Psoas muscle (tissue), 7 donors: ENCODE measurements at regions not wholly inside any gene's neighbourhood (a gene's known extent, or its start where the extent isn't known, plus 50 kb on each side); places are given as distances from the start of the nearest gene placed in this dataset.

Source experiments
- ATAC-seq, 4 donors: fragments of 200-7000 bp; cut with Tn5 transposase; one replicate each; pipeline ENCODE4 v1.9.1; 2020; ENCODE audit warnings: moderate library complexity in 3 of 4, mild to moderate bottlenecking in 2 of 4
- DNase-seq, 2 donors: peaks; one replicate each; pipeline ENCODE4 v3.0.0-alpha.2; 2020
- H3K27ac ChIP-seq: fragments of 200-600 bp; one replicate; pipeline ENCODE4 v1.8.0; 2022
- H3K27me3 ChIP-seq, 3 donors: fragments of 200-600 bp in 1 of 3; one replicate each; pipeline versions ENCODE4 v1.6.1 to v1.8.0; 2013 to 2022; ENCODE audit warnings: low read length in 2 of 3, mild to moderate bottlenecking in 2 of 3, moderate library complexity in 1 of 3; ENCODE audit not compliant: insufficient read depth in 3 of 3
- H3K36me3 ChIP-seq, 2 donors: fragments of 200-600 bp in 1 of 2; one replicate each; pipeline versions ENCODE4 v1.6.1 to v1.8.0; 2013 to 2022; ENCODE audit warnings: low read depth in 1 of 2, mild to moderate bottlenecking in 1 of 2, moderate library complexity in 1 of 2; ENCODE audit not compliant: insufficient read depth in 1 of 2
- H3K4me1 ChIP-seq: fragments of 200-600 bp; one replicate; pipeline ENCODE4 v1.8.0; 2022
- H3K4me3 ChIP-seq: fragments of 200-600 bp; one replicate; pipeline ENCODE4 v1.8.0; 2022; ENCODE audit warnings: mild to moderate bottlenecking
- H3K9me3 ChIP-seq: fragments of 200-600 bp; one replicate; pipeline ENCODE4 v1.8.0; 2022
- WGBS, 3 donors: extraction: QIAGEN DNeasy Blood & Tissue Kit; methylation state at CpG; one replicate each; pipeline versions ENCODE4 v1.1.6 to v1.1.7; 2013; 5-methylcytosine and 5-hydroxymethylcytosine counted together
- intact Hi-C, 2 donors: fragments of 100-400 bp; cut with DNase I; formaldehyde crosslinking; loops; one replicate each; pipeline versions ENCODE4 v1.11.0 to v1.14.2; 2022
- TF ChIP-seq, protein P1 (sequence below): fragments of 200-600 bp; IDR thresholded peaks from one replicate; pipeline ENCODE4 v1.8.0; 2022; ENCODE audit warnings: antibody characterized with exemption
- donor health status: healthy with polysubstance abuse.
- donor health status: DM: no; HTN: no; CAD: no; lungs with moderate emphysema.
- donor health status: Bipolar disorder and iron deficiency.
- donor health status: healthy.
- donor health status: DM: yes; HTN: yes; CAD: no.
- donor health status: DM: no; HTN: no; CAD: no.
- donor health status: DM: yes; HTN: yes; CAD: no.

DNA sequence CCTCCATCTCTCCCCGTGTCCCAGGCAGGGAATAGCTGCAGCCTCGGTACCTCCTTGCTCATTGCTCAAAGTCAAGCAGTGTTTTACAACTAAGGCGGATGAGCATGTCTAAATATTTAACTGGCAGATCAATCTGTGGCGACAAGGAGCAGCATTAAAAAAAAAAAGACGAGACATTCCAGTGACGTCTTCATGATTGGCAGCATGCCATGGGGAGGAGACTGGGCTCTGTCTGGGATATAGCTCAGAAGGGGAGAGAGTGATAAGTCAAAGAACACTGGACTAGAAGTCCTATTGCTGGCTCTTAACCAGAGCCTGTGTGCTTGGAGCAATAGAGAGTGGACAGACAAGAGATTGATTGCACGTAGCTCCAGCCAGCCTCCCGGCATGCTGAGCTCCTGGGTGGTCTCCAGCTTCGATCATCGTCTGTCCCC is 287.5 kb upstream of the PODXL start:
- no peak overlapping the region for H3K4me3 ChIP-seq
- no peaks in the 10 kb centered on the region for H3K9me3 ChIP-seq
- H3K36me3 ChIP-seq: no peaks in the 10 kb centered on the region
- intact Hi-C loops: no loop called here
- H3K27me3 ChIP-seq: peaks cover 0 to 24% (median 5%) of the 10 kb centered on the region in 3 donors
- WGBS, 3 donors: 6 to 10% (median 9%) methylated on average over 10 of the region's 10 CpGs
- H3K27ac ChIP-seq: no peak overlapping the region
- DNase-seq (no peak), ATAC-seq (no peak)
- H3K4me1 ChIP-seq: no peaks in the 10 kb centered on the region
- TF ChIP-seq, protein P1, sequence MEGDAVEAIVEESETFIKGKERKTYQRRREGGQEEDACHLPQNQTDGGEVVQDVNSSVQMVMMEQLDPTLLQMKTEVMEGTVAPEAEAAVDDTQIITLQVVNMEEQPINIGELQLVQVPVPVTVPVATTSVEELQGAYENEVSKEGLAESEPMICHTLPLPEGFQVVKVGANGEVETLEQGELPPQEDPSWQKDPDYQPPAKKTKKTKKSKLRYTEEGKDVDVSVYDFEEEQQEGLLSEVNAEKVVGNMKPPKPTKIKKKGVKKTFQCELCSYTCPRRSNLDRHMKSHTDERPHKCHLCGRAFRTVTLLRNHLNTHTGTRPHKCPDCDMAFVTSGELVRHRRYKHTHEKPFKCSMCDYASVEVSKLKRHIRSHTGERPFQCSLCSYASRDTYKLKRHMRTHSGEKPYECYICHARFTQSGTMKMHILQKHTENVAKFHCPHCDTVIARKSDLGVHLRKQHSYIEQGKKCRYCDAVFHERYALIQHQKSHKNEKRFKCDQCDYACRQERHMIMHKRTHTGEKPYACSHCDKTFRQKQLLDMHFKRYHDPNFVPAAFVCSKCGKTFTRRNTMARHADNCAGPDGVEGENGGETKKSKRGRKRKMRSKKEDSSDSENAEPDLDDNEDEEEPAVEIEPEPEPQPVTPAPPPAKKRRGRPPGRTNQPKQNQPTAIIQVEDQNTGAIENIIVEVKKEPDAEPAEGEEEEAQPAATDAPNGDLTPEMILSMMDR: no peak

GRCh38 chr7:131839967-131840690 is 283.7 kb upstream of the PODXL start:
- Histone ChIP-seq H3K9me3 (no peaks in the 10 kb centered on the region), H3K4me1 (no peaks in the 10 kb centered on the region), H3K27me3 (peaks cover 0 to 21% (median 3%) of the 10 kb centered on the region in 3 donors), H3K36me3 (no peaks in the 10 kb centered on the region), H3K4me3 (no peak overlapping the region), H3K27ac (no peak overlapping the region)
- intact Hi-C loops: no loop called here
- DNase-seq (no peak), ATAC-seq (no peak)
- 69 to 72% (median 69%) methylated on average over 4 of the region's 4 CpGs for WGBS, 3 donors
- TF ChIP-seq, protein P1: no peak

- ATAC-seq (no peak), DNase-seq (no peak)
- Histone ChIP-seq H3K9me3 (no peaks in the 10 kb centered on the region), H3K27me3 (peaks cover 0 to 23% (median 3%) of the 10 kb centered on the region in 3 donors), H3K4me1 (no peaks in the 10 kb centered on the region), H3K4me3 (no peak overlapping the region), H3K27ac (no peak overlapping the region), H3K36me3 (no peaks in the 10 kb centered on the region)
- WGBS, 3 donors: 43 to 58% (median 52%) methylated on average over 2 of the region's 2 CpGs
- intact Hi-C loops: no loop called here
- TF ChIP-seq, protein P1: no peak
Measured at GRCh38 chr7:131836733-131837132, 280.3 kb upstream of the PODXL start.

DNA sequence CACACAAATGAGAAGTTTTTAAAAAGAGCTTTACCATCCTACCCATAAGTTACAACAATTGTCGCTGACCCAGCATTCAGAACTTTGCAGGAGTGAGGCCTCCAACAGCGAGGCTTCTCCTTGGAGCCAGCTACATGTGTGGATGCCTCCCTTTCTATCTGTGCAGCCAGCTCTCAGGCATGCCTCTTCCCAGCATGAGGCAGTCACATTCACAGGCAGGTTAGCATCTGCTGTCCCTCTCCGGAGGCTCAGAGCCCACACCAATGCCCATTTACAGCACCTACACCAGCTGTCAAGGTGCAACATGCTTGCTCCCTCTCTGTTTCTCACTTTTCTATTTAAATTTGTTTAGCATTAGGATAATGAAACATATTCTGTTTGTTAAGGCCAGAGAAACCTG is 278.7 kb upstream of the PODXL start:
- Histone ChIP-seq H3K36me3 (no peaks in the 10 kb centered on the region), H3K9me3 (no peaks in the 10 kb centered on the region), H3K27ac (no peak overlapping the region), H3K27me3 (peaks cover 0 to 25% (median 6%) of the 10 kb centered on the region in 3 donors), H3K4me3 (no peak overlapping the region), H3K4me1 (no peaks in the 10 kb centered on the region)
- DNase-seq: no peak
- intact Hi-C loops: no loop called here
- TF ChIP-seq, protein P1: no peak
- ATAC-seq: no peak
- 81 to 87% (median 83%) methylated on average over 3 of the region's 3 CpGs for WGBS, 3 donors

- H3K4me3 ChIP-seq: no peak overlapping the region
- WGBS, 3 donors: 54 to 66% (median 58%) methylated on average over 11 of the region's 11 CpGs
- ATAC-seq (no peak), DNase-seq (no peak)
- no peak overlapping the region for H3K27ac ChIP-seq
- intact Hi-C loops: no loop called here
- H3K36me3 ChIP-seq: no peaks in the 10 kb centered on the region
- H3K4me1 ChIP-seq: no peaks in the 10 kb centered on the region
- TF ChIP-seq, protein P1: no peak
- peaks cover 0 to 31% (median 12%) of the 10 kb centered on the region in 3 donors for H3K27me3 ChIP-seq
- no peaks in the 10 kb centered on the region for H3K9me3 ChIP-seq
Measured at GRCh38 chr7:131830681-131831080, 274.3 kb upstream of the PODXL start.
